OCI-LY3 (cell line): ENCODE measurements at regions not wholly inside any gene's neighbourhood (a gene's known extent, or its start where the extent isn't known, plus 50 kb on each side); places are given as distances from the start of the nearest gene placed in this dataset.

Experiments used
- H2AFZ ChIP-seq: fragments of 200-600, 300-600 bp; shearing (Covaris generic); 2 replicates; pipeline ENCODE4 v1.6.0; 2014; ENCODE audit warnings: antibody characterized with exemption, low read depth, low read length
- H3K27ac ChIP-seq: fragments of 200-600, 300-600 bp; sonication (generic); 2 replicates; pipeline ENCODE4 v1.5.1; 2014; ENCODE audit warnings: mild to moderate bottlenecking, low read length, moderate library complexity, mixed read lengths
- H3K27me3 ChIP-seq: fragments of 200-600, 300-600 bp; sonication (generic); 2 replicates; pipeline ENCODE4 v1.6.1; 2014; ENCODE audit warnings: low read depth, low read length, mixed read lengths
- H3K36me3 ChIP-seq: fragments of 200-600, 300-600 bp; sonication (generic); replicated peaks from 2 replicates; pipeline ENCODE3; 2014; ENCODE audit warnings: low read depth, low read length, mixed read lengths
- H3K4me1 ChIP-seq: fragments of 300-600, 200-600 bp; sonication (generic); 2 replicates; pipeline ENCODE4 v1.6.1; 2014; ENCODE audit warnings: low read length, mixed read lengths
- H3K4me2 ChIP-seq: fragments of 200-600, 300-600 bp; sonication (generic); 2 replicates; pipeline ENCODE4 v1.6.1; 2014; ENCODE audit warnings: low read length, mixed read lengths
- H3K4me3 ChIP-seq: fragments of 300-600, 200-600 bp; sonication (generic); 2 replicates; pipeline ENCODE4 v1.5.1; 2014; ENCODE audit warnings: antibody characterized with exemption, mild to moderate bottlenecking, low read length, moderate library complexity
- H3K79me2 ChIP-seq: fragments of 300-600, 200-600 bp; shearing (Covaris generic); 2 replicates; pipeline ENCODE4 v1.6.1; 2014; ENCODE audit warnings: mild to moderate bottlenecking, low read length, mixed read lengths
- H3K9ac ChIP-seq: fragments of 300-600, 200-600 bp; shearing (Covaris generic); 2 replicates; pipeline ENCODE4 v1.6.0; 2014; ENCODE audit warnings: mild to moderate bottlenecking, low read length, moderate library complexity
- H3K9me3 ChIP-seq: fragments of 200-600, 300-600 bp; shearing (Covaris generic); 2 replicates; pipeline ENCODE4 v1.6.1; 2014; ENCODE audit warnings: low read length, mixed read lengths; ENCODE audit not compliant: insufficient read depth
- H4K20me1 ChIP-seq: fragments of 200-600, 300-600 bp; sonication (generic); 2 replicates; pipeline ENCODE4 v1.6.1; 2016; ENCODE audit warnings: low read length, mixed read lengths; ENCODE audit not compliant: insufficient read depth
- CTCF ChIP-seq: fragments of 200-600, 300-600 bp; sonication (generic); IDR thresholded peaks from 2 replicates; pipeline ENCODE4 v1.5.1; 2014; ENCODE audit warnings: antibody characterized with exemption, low read length, low read depth
- EZH2phosphoT487 ChIP-seq: fragments of 200-600 bp; shearing (Covaris generic); IDR thresholded peaks from 2 replicates; pipeline ENCODE4 v1.6.1; 2018; ENCODE audit warnings: antibody characterized with exemption, mixed run types, low read depth

- H3K27me3 ChIP-seq = no peaks in the 10 kb centered on the region
These were observed 683.4 kb downstream of the TBC1D22A start for GRCh38 chr22:47445716-47446290.

GRCh38 chr22:47445212-47445611, 682.8 kb downstream of the TBC1D22A start:
- no peaks in the 10 kb centered on the region for H3K27me3 ChIP-seq
- H3K27ac ChIP-seq = no peak overlapping the region
- TF ChIP-seq EZH2phosphoT487 (no peak), CTCF (no peak)
- H3K4me2 ChIP-seq = no peak overlapping the region
- no peak overlapping the region for H3K4me3 ChIP-seq
- no peaks in the 10 kb centered on the region for H3K79me2 ChIP-seq
- no peak overlapping the region for H2AFZ ChIP-seq
- no peak overlapping the region for H3K9ac ChIP-seq
- H3K9me3 ChIP-seq = peaks cover 9% of the 10 kb centered on the region
- no peaks in the 10 kb centered on the region for H3K36me3 ChIP-seq
- H4K20me1 ChIP-seq = no peaks in the 10 kb centered on the region
- no peaks in the 10 kb centered on the region for H3K4me1 ChIP-seq

More at GRCh38 chr22:47445716-47446290, 683.4 kb downstream of the TBC1D22A start:
- Histone ChIP-seq H3K4me1 (no peaks in the 10 kb centered on the region), H3K9ac (no peak overlapping the region), H3K36me3 (no peaks in the 10 kb centered on the region), H3K79me2 (no peaks in the 10 kb centered on the region), H2AFZ (no peak overlapping the region), H3K4me3 (no peak overlapping the region), H3K9me3 (peaks cover 9% of the 10 kb centered on the region), H3K4me2 (no peak overlapping the region), H4K20me1 (no peaks in the 10 kb centered on the region), H3K27ac (no peak overlapping the region)
- no peak for TF ChIP-seq EZH2phosphoT487
- no peak for TF ChIP-seq CTCF

GRCh38 chr22:47444746-47445065, 682.3 kb downstream of the TBC1D22A start:
- Histone ChIP-seq H4K20me1 (no peaks in the 10 kb centered on the region), H3K9ac (no peak overlapping the region), H3K79me2 (no peaks in the 10 kb centered on the region), H3K4me3 (no peak overlapping the region), H3K9me3 (peaks cover 10% of the 10 kb centered on the region), H3K27me3 (no peaks in the 10 kb centered on the region), H2AFZ (no peak overlapping the region), H3K4me1 (no peaks in the 10 kb centered on the region), H3K36me3 (no peaks in the 10 kb centered on the region), H3K27ac (no peak overlapping the region), H3K4me2 (no peak overlapping the region)
- no peak for TF ChIP-seq EZH2phosphoT487
- TF ChIP-seq CTCF = no peak

- Histone ChIP-seq H3K36me3 (no peaks in the 10 kb centered on the region), H3K4me2 (no peak overlapping the region), H3K27ac (no peak overlapping the region), H4K20me1 (no peaks in the 10 kb centered on the region), H3K27me3 (no peaks in the 10 kb centered on the region), H3K4me1 (no peaks in the 10 kb centered on the region), H2AFZ (no peak overlapping the region), H3K9me3 (peaks cover 15% of the 10 kb centered on the region), H3K4me3 (no peak overlapping the region), H3K79me2 (no peaks in the 10 kb centered on the region), H3K9ac (no peak overlapping the region)
- TF ChIP-seq EZH2phosphoT487 (no peak), CTCF (no peak)
These were observed 681.6 kb downstream of the TBC1D22A start for GRCh38 chr22:47443836-47444745.
